ENCODE measurements at regions not wholly inside any gene's neighbourhood (a gene's known extent, or its start where the extent isn't known, plus 50 kb on each side); places are given as distances from the start of the nearest gene placed in this dataset.

GRCh38 chr9:89888233-89888632, 283.4 kb downstream of the GADD45G start:
- no peak for TF ChIP-seq ZNF24 (tag by site-specific recombination; IDR thresholded peaks at IDR 0.05)
- TF ChIP-seq BCL11A (tag by site-specific recombination; IDR thresholded peaks at IDR 0.05; ENCODE audit: low read depth): no peak
